ENCODE measurements at regions not wholly inside any gene's neighbourhood (a gene's known extent, or its start where the extent isn't known, plus 50 kb on each side); places are given as distances from the start of the nearest gene placed in this dataset.

DNA sequence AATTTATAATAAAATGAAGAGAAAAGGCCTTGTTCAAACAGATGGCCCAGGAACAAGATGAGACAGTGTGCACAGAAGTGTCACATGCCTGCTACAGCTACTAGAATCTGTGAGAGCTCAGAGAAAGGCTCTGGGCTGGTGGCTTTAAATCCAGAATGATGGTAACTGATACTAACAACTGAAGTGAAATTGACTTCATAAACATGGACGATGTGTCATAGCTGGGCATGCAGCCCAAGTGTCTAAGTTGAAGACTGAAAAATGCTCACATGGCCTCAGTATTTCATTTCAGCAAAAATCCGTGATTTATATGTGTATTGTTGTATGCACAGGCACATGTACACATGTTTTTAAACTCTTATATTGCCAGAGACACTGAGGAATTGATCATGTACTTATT, 208.3 kb upstream of the RUNX1 start:
- no peak for DNase-seq (ENCODE audit: low spot score)

- DNase-seq (ENCODE audit: low spot score): peak; percentile 21
These were observed 207.4 kb upstream of the RUNX1 start for GRCh38 chr21:35256468-35256988.

- no peak for DNase-seq (ENCODE audit: low spot score)
These were observed 205.7 kb upstream of the RUNX1 start for GRCh38 chr21:35254765-35255138.

- no peak for DNase-seq (ENCODE audit: low spot score)
These were observed 205.1 kb upstream of the RUNX1 start for GRCh38 chr21:35254006-35254764.

DNA sequence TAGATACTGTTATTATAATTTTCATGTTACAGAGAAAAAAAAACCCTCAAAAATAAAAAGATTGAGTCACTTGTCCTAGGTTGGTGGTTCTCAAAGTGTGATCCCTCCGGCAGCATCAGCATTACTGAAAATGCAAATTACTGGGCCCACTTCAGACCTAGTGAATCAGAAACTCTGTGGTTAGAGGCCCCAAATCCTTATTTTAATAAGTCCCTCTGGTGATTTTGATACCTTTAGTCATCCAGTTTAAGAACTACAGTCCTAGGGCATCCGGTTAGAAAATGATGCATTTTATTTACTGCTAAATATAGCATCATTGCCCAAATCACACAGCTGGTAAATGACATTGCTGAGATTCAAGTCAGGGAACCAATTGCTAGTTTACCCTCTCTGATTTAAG, 203.7 kb upstream of the RUNX1 start:
- DNase-seq (ENCODE audit: low spot score): no peak

GRCh38 chr21:35249636-35250035, 200.5 kb upstream of the RUNX1 start:
- no peak for DNase-seq (ENCODE audit: low spot score)

GRCh38 chr21:35245879-35246278, 196.8 kb upstream of the RUNX1 start:
- no peak for DNase-seq (ENCODE audit: low spot score)

DNA sequence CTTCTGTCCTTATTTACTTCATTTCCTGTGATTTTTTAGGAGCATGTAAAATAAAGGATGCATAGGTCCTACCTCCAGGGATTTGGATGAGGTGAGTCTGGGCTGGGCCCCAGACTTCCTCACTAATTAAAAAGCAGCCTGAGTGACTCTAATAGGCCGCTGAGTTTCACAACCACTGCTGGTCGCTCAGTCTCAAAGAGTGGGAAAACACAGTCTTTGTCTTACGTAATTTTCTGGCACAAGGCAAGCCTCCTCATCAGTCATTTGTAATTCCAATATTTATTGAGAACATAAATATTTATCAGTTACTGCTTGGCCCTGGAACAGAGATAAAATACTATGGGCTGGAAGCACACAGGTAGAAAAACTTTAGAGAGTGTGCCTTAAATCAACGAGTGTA, 195.4 kb upstream of the RUNX1 start:
- no peak for DNase-seq (ENCODE audit: low spot score)

GRCh38 chr21:35243171-35243570, 194.1 kb upstream of the RUNX1 start:
- no peak for DNase-seq (ENCODE audit: low spot score)

DNA sequence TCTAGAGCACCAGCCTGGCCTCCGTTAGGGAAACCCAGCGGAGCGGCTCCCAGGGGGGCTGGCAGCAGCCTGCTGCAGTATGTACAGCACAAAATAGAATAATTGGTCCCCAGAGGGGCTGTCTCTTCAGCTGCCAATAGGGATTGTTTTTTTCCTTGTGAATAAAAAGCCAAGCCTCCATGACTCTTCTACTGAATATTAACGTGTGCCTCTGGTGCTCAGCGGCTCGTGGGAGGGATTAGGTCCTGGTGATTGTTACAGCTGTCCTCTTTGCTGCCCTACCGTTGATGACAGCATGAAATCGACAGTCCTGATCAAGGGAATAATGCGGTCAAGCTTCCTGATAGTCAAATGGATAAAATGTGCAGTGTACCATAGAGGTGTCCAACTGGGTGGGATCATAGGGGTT, 190.7 kb upstream of the RUNX1 start:
- DNase-seq (ENCODE audit: low spot score): no peak

DNA sequence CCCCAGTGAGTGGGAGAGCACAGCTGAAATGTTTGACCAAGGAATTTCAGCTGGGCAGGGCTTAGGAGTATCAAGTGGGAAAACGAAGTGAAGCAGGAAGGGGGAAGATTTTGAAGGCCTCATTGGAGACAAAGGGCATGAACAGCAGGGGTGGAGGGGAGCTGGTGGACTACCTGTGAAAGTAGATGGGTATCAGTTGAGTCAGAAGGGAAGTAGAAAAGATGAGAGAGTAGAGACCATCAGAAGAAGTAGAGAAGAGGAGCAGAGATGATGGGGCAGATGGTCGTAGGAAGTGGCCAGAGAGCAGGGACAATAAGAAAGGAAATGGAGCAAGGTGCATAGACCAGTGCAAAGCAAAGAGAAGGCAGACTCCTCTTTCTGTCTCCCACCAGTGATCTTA, 189.0 kb upstream of the RUNX1 start:
- DNase-seq (ENCODE audit: low spot score): no peak

GRCh38 chr21:35237287-35237686, 188.2 kb upstream of the RUNX1 start:
- no peak for DNase-seq (ENCODE audit: low spot score)

GRCh38 chr21:35236090-35236489, 187.0 kb upstream of the RUNX1 start:
- DNase-seq (ENCODE audit: low spot score): no peak

GRCh38 chr21:35234725-35235124, 185.6 kb upstream of the RUNX1 start:
- no peak for DNase-seq (ENCODE audit: low spot score)

DNA sequence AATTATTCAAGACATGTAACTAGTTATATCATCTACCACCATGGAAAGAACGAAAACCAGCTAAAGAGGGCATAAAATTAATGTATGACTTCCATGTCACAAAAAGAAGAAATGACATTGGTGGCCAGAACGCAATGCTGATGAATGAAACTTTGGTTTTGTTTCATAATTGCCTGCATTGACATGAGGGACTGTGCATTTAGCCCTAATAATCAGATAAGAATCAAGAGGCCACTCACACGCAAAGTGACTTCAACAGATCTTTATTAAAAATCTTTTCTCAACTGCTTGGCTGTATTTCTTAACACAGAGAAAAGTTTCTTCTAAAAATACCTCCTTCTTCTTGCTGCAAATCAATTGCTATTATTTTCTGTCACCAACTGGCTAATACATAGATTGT, 184.7 kb upstream of the RUNX1 start:
- no peak for DNase-seq (ENCODE audit: low spot score)

- DNase-seq (ENCODE audit: low spot score): no peak
These were observed 183.6 kb upstream of the RUNX1 start for GRCh38 chr21:35232545-35233176.

- no peak for DNase-seq (ENCODE audit: low spot score)
These were observed 182.0 kb upstream of the RUNX1 start for GRCh38 chr21:35231090-35231489.

- no peak for DNase-seq (ENCODE audit: low spot score)
These were observed 180.2 kb upstream of the RUNX1 start for GRCh38 chr21:35229290-35229689.

DNA sequence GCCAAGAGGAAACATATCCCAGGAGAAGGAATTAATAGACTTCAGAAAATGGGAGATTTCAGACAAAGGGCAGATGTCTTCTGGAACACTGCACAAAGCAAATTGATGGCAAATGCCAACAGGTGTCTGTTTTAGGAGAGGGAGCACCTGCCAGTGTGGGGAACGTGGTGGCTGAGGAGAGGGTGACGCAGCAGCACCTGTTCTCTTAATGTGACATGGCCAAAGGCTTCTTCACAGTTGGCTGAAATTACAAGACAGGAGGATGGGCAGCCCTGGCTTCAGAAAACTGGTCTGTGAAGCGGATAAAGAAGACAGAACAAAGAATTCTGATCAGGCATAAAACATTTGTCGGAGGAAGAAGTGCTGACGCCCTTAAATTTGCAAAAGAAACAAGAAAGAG, 178.7 kb upstream of the RUNX1 start:
- no peak for DNase-seq (ENCODE audit: low spot score)

GRCh38 chr21:35226968-35227744, 178.1 kb upstream of the RUNX1 start:
- no peak for DNase-seq (ENCODE audit: low spot score)

DNA sequence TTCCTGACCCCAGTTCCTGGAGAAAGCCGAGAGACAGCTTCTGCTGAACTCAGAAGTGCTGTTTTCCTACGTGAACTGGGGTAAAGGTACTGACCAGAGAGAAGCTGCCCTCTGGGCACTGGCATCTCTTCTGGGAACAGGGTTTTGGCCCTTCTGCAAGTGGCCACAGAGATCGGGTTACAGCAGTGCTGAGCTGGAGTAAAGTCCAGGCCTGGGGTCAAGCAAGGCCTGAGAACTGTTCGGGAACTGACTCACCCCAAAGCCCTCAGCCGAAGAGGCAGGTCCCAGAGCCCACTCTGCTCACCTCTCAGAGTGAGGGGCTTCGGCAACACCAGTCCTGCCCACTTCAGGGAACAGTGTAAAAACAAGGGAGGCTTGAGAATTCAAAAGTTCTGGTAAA, 177.2 kb upstream of the RUNX1 start:
- peak; percentile 32 for DNase-seq (ENCODE audit: low spot score)

DNA sequence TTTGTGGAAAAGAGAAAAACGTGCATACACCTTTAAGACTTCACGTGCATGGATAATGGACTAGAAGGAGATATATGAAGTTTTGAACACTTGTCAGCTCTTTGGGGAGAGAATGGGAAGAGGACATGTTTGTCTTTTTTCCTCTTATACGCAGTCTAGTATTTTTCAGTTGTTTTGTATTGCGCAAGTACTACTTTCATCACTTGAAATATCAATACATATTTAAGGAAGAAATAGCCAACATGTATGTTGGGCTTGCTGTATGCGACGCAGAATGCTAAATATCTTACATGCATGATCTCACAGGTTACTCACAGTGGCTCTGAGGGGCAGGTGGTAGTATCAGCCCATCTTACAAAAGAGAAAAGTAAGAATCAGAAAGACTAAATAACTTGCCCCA, 176.5 kb upstream of the RUNX1 start:
- DNase-seq (ENCODE audit: low spot score): no peak

All from HuH-7 (cell line).